Esophagus muscularis mucosa (tissue), 4 donors: ENCODE measurements at regions not wholly inside any gene's neighbourhood (a gene's known extent, or its start where the extent isn't known, plus 50 kb on each side); places are given as distances from the start of the nearest gene placed in this dataset.

ENCODE experiments used
- DNase-seq: peaks from one replicate; pipeline ENCODE4 v3.0.0-alpha.2; 2017; ENCODE audit errors: extremely low spot score
- H3K27ac ChIP-seq, 4 donors: fragments of 200-600 bp; sonication (generic); replicated peaks in 1 of 4; 1 replicate in 3 of 4; 2 replicates in 1 of 4; pipeline ENCODE4 v1.5.1; 2016 to 2019; ENCODE audit warnings: mild to moderate bottlenecking in 1 of 4
- H3K27me3 ChIP-seq, 4 donors: fragments of 200-600 bp; sonication (generic); one replicate each; pipeline versions ENCODE4 v1.5.1 to v1.6.0; 2016 to 2019
- H3K36me3 ChIP-seq, 4 donors: fragments of 200-600 bp; sonication (generic); one replicate each; pipeline ENCODE4 v1.5.1; 2016 to 2019
- H3K4me1 ChIP-seq, 4 donors: fragments of 200-600 bp; sonication (generic); one replicate each; pipeline ENCODE4 v1.5.1; 2016 to 2019
- H3K4me3 ChIP-seq, 4 donors: fragments of 200-600 bp; sonication (generic); 1 replicate in 2 of 4; 2 replicates in 2 of 4; pipeline ENCODE4 v1.5.1; 2016 to 2019; ENCODE audit warnings: mild to moderate bottlenecking in 4 of 4, moderate library complexity in 1 of 4
- H3K9me3 ChIP-seq, 4 donors: fragments of 200-600 bp; sonication (generic); 1 replicate in 3 of 4; 2 replicates in 1 of 4; pipeline ENCODE4 v1.5.1; 2016 to 2019
- CTCF ChIP-seq, 3 experiments: fragments of 200-600 bp in 2 of 3; fragments of 450-650 bp in 1 of 3; sonication (generic) in 2 of 3; IDR thresholded peaks; one replicate each; pipeline ENCODE4 v1.5.1; 2017 to 2019; ENCODE audit warnings: antibody characterized with exemption in 3 of 3, mild to moderate bottlenecking in 2 of 3, moderate library complexity in 1 of 3
- EP300 ChIP-seq: sonication (generic); formaldehyde crosslinking; IDR thresholded peaks from one replicate; pipeline ENCODE4 v1.6.1; 2017; ENCODE audit warnings: antibody characterized with exemption
- POLR2A ChIP-seq: fragments of 450-650 bp; IDR thresholded peaks from one replicate; pipeline ENCODE4 v1.6.1; 2017; ENCODE audit warnings: antibody characterized with exemption, moderate library complexity, mild to moderate bottlenecking, low read depth
- POLR2AphosphoS5 ChIP-seq, 2 donors: sonication (generic); formaldehyde crosslinking; IDR thresholded peaks; one replicate each; pipeline ENCODE4 v1.6.1; 2017; ENCODE audit warnings: antibody characterized with exemption in 2 of 2
- WGBS: methylation state at CpG from one replicate; pipeline ENCODE4 v1.1.5; 2018; 5-methylcytosine and 5-hydroxymethylcytosine counted together
- intact Hi-C: fragments of 100-400 bp; cut with DNase I; formaldehyde crosslinking; loops from one replicate; pipeline ENCODE4 v1.15.1; 2023

- intact Hi-C loops = no loop called here
- Histone ChIP-seq H3K27ac (peak overlapping the region; percentile 46 to 71 (median 54)), H3K36me3 (no peaks in the 10 kb centered on the region), H3K27me3 (no peaks in the 10 kb centered on the region), H3K4me3 (no peak overlapping the region), H3K9me3 (no peaks in the 10 kb centered on the region), H3K4me1 (peaks cover 65 to 75% (median 70%) of the 10 kb centered on the region in 4 donors)
- no peak for DNase-seq
- TF ChIP-seq POLR2AphosphoS5 (IDR thresholded peaks at IDR 0.05) (no peak), POLR2A (no peak), CTCF (IDR thresholded peaks at IDR 0.05) (no peak), EP300 (no peak)
- 80% methylated on average over 13 of the region's 14 CpGs for WGBS
These were observed 78.2 kb downstream of the IRF2BPL start for GRCh38 chr14:76950055-76951020.

GRCh38 chr14:76948976-76949375 lies 79.5 kb downstream of the IRF2BPL start:
- H3K27me3 ChIP-seq = no peaks in the 10 kb centered on the region
- H3K9me3 ChIP-seq = no peaks in the 10 kb centered on the region
- intact Hi-C loops = no loop called here
- no peak overlapping the region for H3K4me3 ChIP-seq
- H3K27ac ChIP-seq = peak overlapping the region; percentile 75 to 86 (median 82)
- no peak for TF ChIP-seq CTCF (IDR thresholded peaks at IDR 0.05)
- TF ChIP-seq POLR2AphosphoS5 (IDR thresholded peaks at IDR 0.05) = no peak
- TF ChIP-seq POLR2A = no peak
- no peak for TF ChIP-seq EP300
- H3K36me3 ChIP-seq = no peaks in the 10 kb centered on the region
- WGBS = 97% methylated on average over 6 of the region's 6 CpGs
- peaks cover 51 to 61% (median 57%) of the 10 kb centered on the region in 4 donors for H3K4me1 ChIP-seq
- DNase-seq = no peak

- Histone ChIP-seq H3K4me1 (peaks cover 45 to 55% (median 51%) of the 10 kb centered on the region in 4 donors), H3K36me3 (no peaks in the 10 kb centered on the region), H3K9me3 (no peaks in the 10 kb centered on the region), H3K27me3 (no peaks in the 10 kb centered on the region), H3K27ac (peak overlapping the region; percentile 75 to 86 (median 82)), H3K4me3 (no peak overlapping the region)
- DNase-seq = no peak
- TF ChIP-seq POLR2A (no peak), POLR2AphosphoS5 (IDR thresholded peaks at IDR 0.05) (no peak), CTCF (IDR thresholded peaks at IDR 0.05) (no peak), EP300 (no peak)
- 67% methylated on average over 11 of the region's 11 CpGs for WGBS
- intact Hi-C loops = no loop called here
These were observed 80.1 kb downstream of the IRF2BPL start for GRCh38 chr14:76948213-76948947.

- Histone ChIP-seq H3K36me3 (no peaks in the 10 kb centered on the region), H3K9me3 (no peaks in the 10 kb centered on the region), H3K4me1 (peaks cover 40 to 51% (median 46%) of the 10 kb centered on the region in 4 donors), H3K27ac (peak overlapping the region; percentile 75 to 86 (median 82)), H3K27me3 (no peaks in the 10 kb centered on the region), H3K4me3 (peak overlapping the region in 1 of 4 donors; percentile 33)
- no peak for DNase-seq
- TF ChIP-seq CTCF (IDR thresholded peaks at IDR 0.05) (no peak), EP300 (no peak), POLR2AphosphoS5 (IDR thresholded peaks at IDR 0.05) (no peak), POLR2A (no peak)
- 47% methylated on average over 5 of the region's 5 CpGs for WGBS
- intact Hi-C loops = no loop called here
These were observed 80.7 kb downstream of the IRF2BPL start for GRCh38 chr14:76947838-76948184.
